ENCODE measurements at regions not wholly inside any gene's neighbourhood (a gene's known extent, or its start where the extent isn't known, plus 50 kb on each side); places are given as distances from the start of the nearest gene placed in this dataset.
A peak's percentile ranks its signal among the peaks of the same experiment; 100 is the strongest.

DNA sequence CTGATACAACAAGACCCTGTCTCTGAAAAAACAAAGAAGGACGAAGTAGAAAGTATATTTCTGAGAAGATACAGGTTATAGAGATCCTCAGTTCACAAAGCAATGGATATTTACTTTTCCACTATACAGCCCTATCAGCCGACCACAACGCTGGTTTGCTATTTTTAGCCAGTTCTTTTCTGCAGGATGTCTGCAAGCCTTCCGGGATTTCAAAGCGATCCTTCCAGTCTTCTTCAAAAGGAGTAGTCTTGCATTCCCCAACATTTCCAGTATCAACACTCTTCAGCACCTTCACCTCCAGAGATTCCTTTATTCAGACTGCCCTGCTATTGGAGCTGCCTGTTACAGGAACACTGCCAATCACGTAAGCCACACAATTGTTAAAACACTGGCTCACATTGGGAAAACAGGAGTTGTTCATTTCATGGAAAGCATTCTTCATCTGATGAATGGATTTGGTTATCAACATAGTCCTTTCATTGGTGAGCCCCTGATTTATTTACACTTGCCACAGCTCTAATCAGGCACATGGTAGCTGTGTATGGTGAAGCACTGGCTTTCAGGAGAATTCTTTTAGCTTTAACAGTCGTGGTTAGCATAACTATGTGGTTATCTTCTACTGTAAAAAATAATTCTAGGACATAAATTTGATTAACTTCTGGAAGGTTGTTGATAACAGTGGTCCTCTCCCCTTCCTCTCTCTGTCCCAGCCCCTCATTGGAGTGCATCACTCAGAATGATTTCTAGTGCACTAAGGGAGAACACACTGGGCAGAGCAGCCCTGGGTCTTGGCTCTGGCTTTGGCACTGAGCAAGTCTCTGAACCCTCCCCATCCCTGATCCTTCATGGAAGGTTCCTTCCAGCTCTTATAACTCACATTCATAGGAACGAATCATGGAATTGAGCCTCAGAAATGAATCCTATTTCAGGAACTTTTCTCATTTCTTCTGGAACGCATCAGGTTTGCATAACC is 109.9 kb upstream of the SORBS2 start:
- Histone ChIP-seq H3K4me2 (ENCODE audit: insufficient read depth in 1 of 2, low read depth in 2 of 2, low read length in 2 of 2) (no peak overlapping the region), H3K9ac (replicated peaks in 1 of 4; ENCODE audit: extremely low read depth in 1 of 4, low read depth in 3 of 4, low read length in 3 of 4) (no peak overlapping the region), H4K91ac (replicated peaks; ENCODE audit: insufficient read length, low read length) (no peak overlapping the region), H2AFZ (ENCODE audit: low read length) (peak overlapping the region; percentile 74; the same call in 1 of the 2 replicates), H3K79me2 (ENCODE audit: control insufficient read depth in 1 of 2, insufficient read depth in 2 of 2, low read length in 2 of 2) (no peaks in the 10 kb centered on the region), H3K56ac (replicated peaks; ENCODE audit: insufficient read length, low read depth, low read length) (no peak overlapping the region), H4K5ac (ENCODE audit: insufficient read length, low read depth, low read length) (no peak overlapping the region), H4K20me1 (replicated peaks in 1 of 2; ENCODE audit: control insufficient read depth in 1 of 2, insufficient read depth in 2 of 2, low read length in 2 of 2) (no peaks in the 10 kb centered on the region), H3K18ac (ENCODE audit: extremely low read depth, low read length) (no peak overlapping the region), H3K9me3 (ENCODE audit: insufficient read depth in 2 of 2, low read depth in 1 of 2, low read length in 1 of 2) (peaks cover 4% of the 10 kb centered on the region in 2 experiments; a peak in 3 of 4 replicates), H3K4me1 (replicated peaks in 1 of 4; ENCODE audit: control insufficient read depth in 3 of 4, insufficient read depth in 4 of 4, low read length in 3 of 4) (peaks cover 0 to 5% (median 2%) of the 10 kb centered on the region in 4 experiments; a peak in 5 of 7 replicates), H4K8ac (ENCODE audit: extremely low read depth, insufficient read depth, low read length) (no peak overlapping the region), H3K27ac (ENCODE audit: low read depth, low read length) (no peak overlapping the region), H3K36me3 (ENCODE audit: control insufficient read depth in 2 of 4, insufficient read depth in 4 of 4, low read length in 3 of 4) (no peaks in the 10 kb centered on the region), H2AK5ac (ENCODE audit: low read depth, low read length) (no peak overlapping the region), H3K23me2 (ENCODE audit: low read depth, low read length) (no peaks in the 10 kb centered on the region), H2BK20ac (ENCODE audit: low read length) (no peak overlapping the region), H3K4me3 (ENCODE audit: extremely low read depth in 1 of 4, insufficient read depth in 2 of 4, low read depth in 3 of 4, low read length in 4 of 4) (no peak overlapping the region), H2BK12ac (ENCODE audit: low read depth, low read length) (no peak overlapping the region), H3K14ac (ENCODE audit: insufficient read length) (no peak overlapping the region), H2BK5ac (ENCODE audit: low read depth, low read length) (no peak overlapping the region; the same call in 1 of the 2 replicates), H2BK15ac (ENCODE audit: low read length) (no peak overlapping the region), H3K4ac (replicated peaks; ENCODE audit: insufficient read length, low read depth, low read length) (no peak overlapping the region), H3K27me3 (replicated peaks in 1 of 4; ENCODE audit: control insufficient read depth in 3 of 4, extremely low read depth in 1 of 4, insufficient read depth in 3 of 4, low read length in 3 of 4) (no peaks in the 10 kb centered on the region), H3K79me1 (ENCODE audit: low read depth, low read length) (no peaks in the 10 kb centered on the region), H3K23ac (ENCODE audit: insufficient read length) (no peak overlapping the region), H2BK120ac (replicated peaks; ENCODE audit: low read depth, low read length) (no peak overlapping the region)
- FAIRE-seq (no peak), DNase-seq (ENCODE audit: low read depth in 1 of 2, low spot score in 2 of 2) (no peak)
- POLR2A ChIA-PET (ENCODE audit: partially characterized antibody), result no interaction called here
- CTCF ChIA-PET (ENCODE audit: partially characterized antibody), result interaction anchor here (1.0 kb wide), 1 partner anchor 100 kb away, joined by 4 read pairs; no protein-coding TSS in a partner anchor
- WGBS, 2 experiments (ENCODE audit: extremely low coverage in 1 of 2, insufficient coverage in 1 of 2, insufficient read length in 1 of 2, insufficient replicate concordance in 2 of 2, low coverage in 1 of 2, low lambda C conversion rate in 2 of 2, missing lambda C conversion rate in 1 of 2), result 87% methylated on average over 9 of the region's 9 CpGs; no CpG with 5 or more reads in 1 of the 2 experiments
- no peak for TF ChIP-seq RFX5 (IDR thresholded peaks at IDR 0.05; ENCODE audit: borderline replicate concordance, low read depth, low read length)
- TF ChIP-seq MAFK (IDR thresholded peaks at IDR 0.05; ENCODE audit: low read depth, low read length), result no peak
- no peak for TF ChIP-seq ZNF274 (IDR thresholded peaks at IDR 0.05; ENCODE audit: borderline replicate concordance, extremely low read depth, low read length)
- TF ChIP-seq SIRT6 (IDR thresholded peaks at IDR 0.05; ENCODE audit: low read length), result no peak
- no peak for TF ChIP-seq JUN (IDR thresholded peaks at IDR 0.05; ENCODE audit: low read depth, low read length)
- TF ChIP-seq PHF8 (conservative IDR thresholded peaks at IDR 0.05; ENCODE audit: low read depth, low read length), result no peak
- TF ChIP-seq TEAD4 (IDR thresholded peaks at IDR 0.05; ENCODE audit: low read depth, low read length), result no peak
- TF ChIP-seq CREB1 (IDR thresholded peaks at IDR 0.05), result no peak
- TF ChIP-seq BRCA1 (IDR thresholded peaks at IDR 0.05; ENCODE audit: low read depth, low read length), result no peak
- no peak for TF ChIP-seq CTBP2 (IDR thresholded peaks at IDR 0.05; ENCODE audit: borderline replicate concordance, insufficient read depth, insufficient read length, low read length)
- no peak for TF ChIP-seq TAF7 (optimal IDR thresholded peaks at IDR 0.05; ENCODE audit: borderline replicate concordance, low read depth, low read length)
- TF ChIP-seq SIX5 (IDR thresholded peaks at IDR 0.05; ENCODE audit: low read depth, low read length), result no peak
- no peak for TF ChIP-seq HDAC6 (IDR thresholded peaks at IDR 0.05; ENCODE audit: low read depth, low read length)

Data from H1 (cell line).